ENCODE measurements at regions not wholly inside any gene's neighbourhood (a gene's known extent, or its start where the extent isn't known, plus 50 kb on each side); places are given as distances from the start of the nearest gene placed in this dataset.

GRCh38 chr11:72507050-72507449 lies 72.7 kb upstream of the CLPB start:
- Histone ChIP-seq H3K9ac (replicated peaks in 1 of 4; ENCODE audit: extremely low read depth in 1 of 4, low read depth in 3 of 4, low read length in 3 of 4) (no peak overlapping the region), H3K79me1 (ENCODE audit: low read depth, low read length) (no peaks in the 10 kb centered on the region), H4K20me1 (replicated peaks in 1 of 2; ENCODE audit: control insufficient read depth in 1 of 2, insufficient read depth in 2 of 2, low read length in 2 of 2) (no peaks in the 10 kb centered on the region), H3K9me3 (ENCODE audit: insufficient read depth in 2 of 2, low read depth in 1 of 2, low read length in 1 of 2) (peaks cover 26 to 47% of the 10 kb centered on the region in 2 experiments), H2BK12ac (ENCODE audit: low read depth, low read length) (no peak overlapping the region), H3K4ac (replicated peaks; ENCODE audit: insufficient read length, low read depth, low read length) (no peak overlapping the region), H3K36me3 (ENCODE audit: control insufficient read depth in 2 of 4, insufficient read depth in 4 of 4, low read length in 3 of 4) (no peaks in the 10 kb centered on the region), H4K91ac (replicated peaks; ENCODE audit: insufficient read length, low read length) (no peak overlapping the region), H2BK120ac (replicated peaks; ENCODE audit: low read depth, low read length) (no peak overlapping the region), H3K79me2 (ENCODE audit: control insufficient read depth in 1 of 2, insufficient read depth in 2 of 2, low read length in 2 of 2) (no peaks in the 10 kb centered on the region), H2BK20ac (ENCODE audit: low read length) (no peak overlapping the region), H3K4me3 (ENCODE audit: extremely low read depth in 1 of 4, insufficient read depth in 2 of 4, low read depth in 3 of 4, low read length in 4 of 4) (no peak overlapping the region), H3K4me1 (replicated peaks in 1 of 4; ENCODE audit: control insufficient read depth in 3 of 4, insufficient read depth in 4 of 4, low read length in 3 of 4) (no peaks in the 10 kb centered on the region), H3K14ac (ENCODE audit: insufficient read length) (no peak overlapping the region), H3K27me3 (replicated peaks in 1 of 4; ENCODE audit: control insufficient read depth in 3 of 4, extremely low read depth in 1 of 4, insufficient read depth in 3 of 4, low read length in 3 of 4) (no peaks in the 10 kb centered on the region), H2BK15ac (ENCODE audit: low read length) (no peak overlapping the region), H3K23me2 (ENCODE audit: low read depth, low read length) (no peaks in the 10 kb centered on the region), H3K23ac (ENCODE audit: insufficient read length) (no peak overlapping the region), H4K8ac (ENCODE audit: extremely low read depth, insufficient read depth, low read length) (no peak overlapping the region), H3K4me2 (ENCODE audit: insufficient read depth in 1 of 2, low read depth in 2 of 2, low read length in 2 of 2) (no peak overlapping the region), H4K5ac (ENCODE audit: insufficient read length, low read depth, low read length) (no peak overlapping the region), H2AFZ (ENCODE audit: low read length) (no peak overlapping the region), H2AK5ac (ENCODE audit: low read depth, low read length) (no peak overlapping the region), H3K18ac (ENCODE audit: extremely low read depth, low read length) (no peak overlapping the region), H2BK5ac (ENCODE audit: low read depth, low read length) (no peak overlapping the region), H3K27ac (ENCODE audit: low read depth, low read length) (no peak overlapping the region), H3K56ac (replicated peaks; ENCODE audit: insufficient read length, low read depth, low read length) (no peak overlapping the region)
- TF ChIP-seq FOSL1 (IDR thresholded peaks at IDR 0.05; ENCODE audit: insufficient read depth, low read depth, low read length) = no peak
- no peak for TF ChIP-seq ASH2L (IDR thresholded peaks at IDR 0.05; ENCODE audit: low read length)
- WGBS, 2 experiments (ENCODE audit: extremely low coverage in 1 of 2, insufficient coverage in 1 of 2, insufficient read length in 1 of 2, insufficient replicate concordance in 2 of 2, low coverage in 1 of 2, low lambda C conversion rate in 2 of 2, missing lambda C conversion rate in 1 of 2) = 93% methylated on average over 2 of the region's 2 CpGs; no CpG with 5 or more reads in 1 of the 2 experiments
- ChIA-PET POLR2A (ENCODE audit: partially characterized antibody) (no interaction called here), CTCF (ENCODE audit: partially characterized antibody) (interaction anchor here (0.9 to 1.4 kb wide), 2 partner anchors 10 to 36 kb away, joined by 3 to 4 read pairs; no protein-coding TSS in a partner anchor)
- DNase-seq (ENCODE audit: low read depth in 1 of 2, low spot score in 2 of 2) (no peak), FAIRE-seq (no peak)

All from H1 (cell line).